Fibroblast of the conjunctiva (primary cell): ENCODE measurements at regions not wholly inside any gene's neighbourhood (a gene's known extent, or its start where the extent isn't known, plus 50 kb on each side); places are given as distances from the start of the nearest gene placed in this dataset.

Source experiments
- DNase-seq: peaks from one replicate; pipeline ENCODE4 v3.0.0-alpha.2; 2010; ENCODE audit warnings: low read depth

GRCh38 chr7:117929237-117929636 lies 56.0 kb upstream of the CTTNBP2 start:
- DNase-seq = no peak

GRCh38 chr7:117931314-117931713 lies 58.1 kb upstream of the CTTNBP2 start:
- no peak for DNase-seq

- no peak for DNase-seq
These were observed 64.0 kb upstream of the CTTNBP2 start for GRCh38 chr7:117937049-117937752.

GRCh38 chr7:117937753-117938483 lies 64.7 kb upstream of the CTTNBP2 start:
- DNase-seq = no peak

GRCh38 chr7:117941138-117941810 lies 68.0 kb upstream of the CTTNBP2 start:
- peak; percentile 22 for DNase-seq

- DNase-seq = no peak
These were observed 69.5 kb upstream of the CTTNBP2 start for GRCh38 chr7:117942780-117943179.

- no peak for DNase-seq
These were observed 71.6 kb upstream of the CTTNBP2 start for GRCh38 chr7:117944886-117945285.

GRCh38 chr7:117946151-117946633 lies 73.0 kb upstream of the CTTNBP2 start:
- DNase-seq = no peak

GRCh38 chr7:117949232-117949631 lies 76.0 kb upstream of the CTTNBP2 start:
- no peak for DNase-seq

GRCh38 chr7:117950601-117951260 lies 77.5 kb upstream of the CTTNBP2 start:
- no peak for DNase-seq

GRCh38 chr7:117951285-117951684 lies 78.0 kb upstream of the CTTNBP2 start:
- no peak for DNase-seq

- no peak for DNase-seq
These were observed 78.5 kb upstream of the CTTNBP2 start for GRCh38 chr7:117951691-117952280.

GRCh38 chr7:117955046-117955445 lies 81.8 kb upstream of the CTTNBP2 start:
- DNase-seq = no peak

- DNase-seq = no peak
These were observed 87.1 kb upstream of the CTTNBP2 start for GRCh38 chr7:117960351-117960750.

- no peak for DNase-seq
These were observed 88.0 kb upstream of the CTTNBP2 start for GRCh38 chr7:117961235-117961634.

GRCh38 chr7:117962366-117962994 lies 89.2 kb upstream of the CTTNBP2 start:
- no peak for DNase-seq

- no peak for DNase-seq
These were observed 90.3 kb upstream of the CTTNBP2 start for GRCh38 chr7:117963264-117964197.

- DNase-seq = no peak
These were observed 97.6 kb upstream of the CTTNBP2 start for GRCh38 chr7:117970801-117971200.

GRCh38 chr7:117971556-117972244 lies 98.5 kb upstream of the CTTNBP2 start:
- DNase-seq = no peak

GRCh38 chr7:117972606-117973005 lies 99.4 kb upstream of the CTTNBP2 start:
- no peak for DNase-seq
